ENCODE measurements at regions not wholly inside any gene's neighbourhood (a gene's known extent, or its start where the extent isn't known, plus 50 kb on each side); places are given as distances from the start of the nearest gene placed in this dataset.

GRCh38 chr15:93493172-93493571 lies 404.2 kb upstream of the RGMA start:
- no peak for TF ChIP-seq POLR2A (IDR thresholded peaks at IDR 0.05; ENCODE audit: low read length)
- TF ChIP-seq GATA1 (IDR thresholded peaks at IDR 0.05; ENCODE audit: low read depth, low read length) = no peak

Data from erythroblast (primary cell).